ENCODE measurements at regions not wholly inside any gene's neighbourhood (a gene's known extent, or its start where the extent isn't known, plus 50 kb on each side); places are given as distances from the start of the nearest gene placed in this dataset.

DNA sequence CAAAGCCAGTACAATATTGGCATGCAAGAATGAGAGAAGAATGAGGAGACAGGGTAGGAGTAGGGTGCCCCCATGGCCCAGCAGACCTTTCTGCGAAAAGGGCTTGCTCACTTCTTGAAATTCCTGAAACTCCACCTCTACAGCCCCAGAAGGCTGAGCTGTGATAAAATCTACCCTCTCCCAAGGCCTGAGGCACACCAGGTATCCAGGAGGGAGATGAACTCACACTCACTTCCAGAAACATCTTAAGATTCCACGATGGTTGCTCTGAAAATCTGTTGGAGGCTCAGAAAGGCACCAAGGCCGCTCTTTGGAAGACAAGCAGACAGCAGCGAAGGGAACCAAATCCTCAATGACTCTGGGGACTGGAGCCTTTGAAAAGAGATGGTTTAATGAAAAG is 297.5 kb downstream of the UACA start:
- no peaks in the 10 kb centered on the region for H3K9me3 Mint-ChIP-seq
- H3K4me3 Mint-ChIP-seq = no peak overlapping the region
- TF ChIP-seq, protein P1, sequence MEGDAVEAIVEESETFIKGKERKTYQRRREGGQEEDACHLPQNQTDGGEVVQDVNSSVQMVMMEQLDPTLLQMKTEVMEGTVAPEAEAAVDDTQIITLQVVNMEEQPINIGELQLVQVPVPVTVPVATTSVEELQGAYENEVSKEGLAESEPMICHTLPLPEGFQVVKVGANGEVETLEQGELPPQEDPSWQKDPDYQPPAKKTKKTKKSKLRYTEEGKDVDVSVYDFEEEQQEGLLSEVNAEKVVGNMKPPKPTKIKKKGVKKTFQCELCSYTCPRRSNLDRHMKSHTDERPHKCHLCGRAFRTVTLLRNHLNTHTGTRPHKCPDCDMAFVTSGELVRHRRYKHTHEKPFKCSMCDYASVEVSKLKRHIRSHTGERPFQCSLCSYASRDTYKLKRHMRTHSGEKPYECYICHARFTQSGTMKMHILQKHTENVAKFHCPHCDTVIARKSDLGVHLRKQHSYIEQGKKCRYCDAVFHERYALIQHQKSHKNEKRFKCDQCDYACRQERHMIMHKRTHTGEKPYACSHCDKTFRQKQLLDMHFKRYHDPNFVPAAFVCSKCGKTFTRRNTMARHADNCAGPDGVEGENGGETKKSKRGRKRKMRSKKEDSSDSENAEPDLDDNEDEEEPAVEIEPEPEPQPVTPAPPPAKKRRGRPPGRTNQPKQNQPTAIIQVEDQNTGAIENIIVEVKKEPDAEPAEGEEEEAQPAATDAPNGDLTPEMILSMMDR (IDR thresholded peaks at IDR 0.05) = no peak
- H3K36me3 Mint-ChIP-seq (ENCODE audit: low read depth) = no peaks in the 10 kb centered on the region
- H3K27ac Mint-ChIP-seq = no peak overlapping the region
- peaks cover 2% of the 10 kb centered on the region for H3K4me1 Mint-ChIP-seq (ENCODE audit: low read depth)
- DNase-seq = no peak
- H3K27me3 Mint-ChIP-seq (ENCODE audit: insufficient read depth) = peaks cover 40% of the 10 kb centered on the region

DNA sequence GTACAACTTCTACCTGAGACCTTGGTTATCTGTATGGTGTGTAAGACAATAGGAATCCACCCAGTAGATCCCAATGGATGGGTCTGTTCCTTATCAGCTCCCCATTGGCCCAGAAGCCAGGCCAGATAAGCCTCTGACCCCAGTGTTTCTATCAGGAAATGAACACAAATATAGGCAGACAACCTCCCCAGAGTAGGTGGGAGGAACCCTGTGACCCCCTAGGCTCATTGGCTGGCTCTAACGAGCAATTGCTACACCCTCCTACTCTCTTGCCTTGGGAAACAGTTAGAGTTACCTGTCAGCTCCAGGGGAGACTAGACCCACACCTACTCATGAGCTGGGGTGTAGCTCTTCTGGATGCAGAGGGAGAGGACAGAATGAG is 299.9 kb downstream of the UACA start:
- no peak overlapping the region for H3K4me3 Mint-ChIP-seq
- TF ChIP-seq, protein P1 (IDR thresholded peaks at IDR 0.05) = no peak
- no peak overlapping the region for H3K27ac Mint-ChIP-seq
- no peak for DNase-seq
- H3K4me1 Mint-ChIP-seq (ENCODE audit: low read depth) = peaks cover 11% of the 10 kb centered on the region
- no peaks in the 10 kb centered on the region for H3K36me3 Mint-ChIP-seq (ENCODE audit: low read depth)
- H3K9me3 Mint-ChIP-seq = no peaks in the 10 kb centered on the region
- H3K27me3 Mint-ChIP-seq (ENCODE audit: insufficient read depth) = peaks cover 35% of the 10 kb centered on the region

DNA sequence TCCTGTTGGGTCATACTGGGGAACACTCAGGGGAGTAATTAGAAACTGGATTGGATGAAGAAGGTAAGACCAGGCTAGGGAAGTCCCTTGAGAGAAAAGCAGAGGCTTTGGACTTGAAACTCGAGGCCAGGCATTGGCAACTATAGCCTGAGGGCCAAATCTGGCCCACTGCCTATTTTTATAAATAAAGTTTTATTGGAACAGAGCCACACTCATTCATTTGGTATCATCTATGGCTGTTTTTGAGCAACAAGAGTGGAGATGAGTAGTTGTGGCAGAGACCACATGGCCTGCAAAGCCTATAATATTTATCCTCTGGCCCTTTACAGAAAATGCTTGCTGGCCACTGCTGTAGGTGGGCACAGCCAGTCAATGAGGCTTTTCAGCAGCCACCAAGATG is 301.4 kb downstream of the UACA start:
- H3K36me3 Mint-ChIP-seq (ENCODE audit: low read depth) = no peaks in the 10 kb centered on the region
- peaks cover 23% of the 10 kb centered on the region for H3K27me3 Mint-ChIP-seq (ENCODE audit: insufficient read depth)

DNA sequence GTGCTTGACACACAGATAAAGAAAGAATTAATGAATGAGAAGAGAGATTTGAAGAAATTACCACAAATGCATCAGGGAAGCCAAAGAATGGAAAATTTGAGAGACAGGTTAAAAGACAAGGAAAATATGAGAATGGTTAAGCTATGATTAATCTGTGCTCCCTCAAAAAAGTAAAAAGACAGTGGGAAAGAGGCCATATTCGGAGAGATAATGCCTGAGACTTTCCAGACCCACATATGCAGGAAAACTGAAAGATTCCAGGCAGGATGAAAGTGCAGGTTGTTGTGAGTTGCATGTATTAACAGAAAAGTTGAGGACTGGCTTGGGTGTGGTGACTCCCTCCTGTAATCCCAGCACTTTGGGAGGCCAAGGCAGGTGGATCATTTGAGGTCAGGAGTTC is 302.3 kb downstream of the UACA start:
- no peak overlapping the region for H3K27ac Mint-ChIP-seq
- H3K27me3 Mint-ChIP-seq (ENCODE audit: insufficient read depth) = peaks cover 21% of the 10 kb centered on the region
- H3K4me1 Mint-ChIP-seq (ENCODE audit: low read depth) = peaks cover 11% of the 10 kb centered on the region
- no peaks in the 10 kb centered on the region for H3K9me3 Mint-ChIP-seq
- TF ChIP-seq, protein P1 (IDR thresholded peaks at IDR 0.05) = no peak
- H3K4me3 Mint-ChIP-seq = no peak overlapping the region
- H3K36me3 Mint-ChIP-seq (ENCODE audit: low read depth) = no peaks in the 10 kb centered on the region
- no peak for DNase-seq

More for the DNA sequence above, 301.4 kb downstream of the UACA start:
- DNase-seq = no peak
- no peaks in the 10 kb centered on the region for H3K9me3 Mint-ChIP-seq
- peaks cover 11% of the 10 kb centered on the region for H3K4me1 Mint-ChIP-seq (ENCODE audit: low read depth)
- H3K27ac Mint-ChIP-seq = no peak overlapping the region
- TF ChIP-seq, protein P1 (IDR thresholded peaks at IDR 0.05) = no peak
- H3K4me3 Mint-ChIP-seq = no peak overlapping the region

DNA sequence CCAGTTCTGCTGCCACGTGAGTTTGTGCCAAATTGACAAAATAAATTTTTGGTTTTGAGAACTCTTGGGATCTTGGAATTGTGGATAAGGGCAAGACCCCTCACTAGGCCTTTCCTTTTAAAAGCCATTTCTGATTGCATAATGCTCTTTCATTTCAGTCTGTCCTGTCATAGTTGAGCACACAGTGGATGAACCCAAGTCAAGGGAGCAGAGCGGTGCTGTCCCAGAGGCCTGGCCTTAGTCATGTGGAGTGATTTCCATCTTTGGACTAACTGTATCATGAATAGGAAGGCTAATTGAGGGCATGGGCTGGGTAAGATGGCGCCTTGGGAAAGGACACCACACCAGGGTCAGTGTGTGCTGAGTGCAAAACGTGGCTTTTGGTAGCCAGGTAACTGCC is 304.0 kb downstream of the UACA start:
- H3K27me3 Mint-ChIP-seq (ENCODE audit: insufficient read depth) = peaks cover 17% of the 10 kb centered on the region
- H3K9me3 Mint-ChIP-seq = no peaks in the 10 kb centered on the region
- H3K27ac Mint-ChIP-seq = no peak overlapping the region
- TF ChIP-seq, protein P1 (IDR thresholded peaks at IDR 0.05) = no peak
- H3K4me3 Mint-ChIP-seq = no peak overlapping the region
- peaks cover 11% of the 10 kb centered on the region for H3K4me1 Mint-ChIP-seq (ENCODE audit: low read depth)
- no peak for DNase-seq
- no peaks in the 10 kb centered on the region for H3K36me3 Mint-ChIP-seq (ENCODE audit: low read depth)

DNA sequence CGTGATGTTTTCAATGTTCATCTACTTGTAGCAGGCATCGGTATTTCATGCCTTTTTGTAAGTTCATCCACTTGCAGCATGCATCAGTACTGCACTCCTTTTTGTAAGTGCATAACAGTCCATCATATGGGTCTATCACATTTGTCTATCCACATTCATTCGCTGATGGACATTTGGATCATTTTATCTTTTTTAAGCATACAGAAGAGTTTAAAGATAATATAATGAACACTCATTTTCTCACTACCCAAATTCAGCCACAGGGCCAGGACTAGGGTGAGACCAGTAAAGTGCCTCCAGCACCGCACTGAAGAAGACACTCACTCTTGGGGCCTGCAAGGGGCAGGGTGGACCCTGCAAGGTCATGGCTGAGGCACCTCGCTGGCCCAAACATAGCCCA is 309.6 kb downstream of the UACA start:
- no peaks in the 10 kb centered on the region for H3K9me3 Mint-ChIP-seq
- no peaks in the 10 kb centered on the region for H3K4me1 Mint-ChIP-seq (ENCODE audit: low read depth)
- peaks cover 28% of the 10 kb centered on the region for H3K27me3 Mint-ChIP-seq (ENCODE audit: insufficient read depth)
- DNase-seq = no peak
- H3K4me3 Mint-ChIP-seq = no peak overlapping the region
- TF ChIP-seq, protein P1 (IDR thresholded peaks at IDR 0.05) = no peak
- H3K36me3 Mint-ChIP-seq (ENCODE audit: low read depth) = no peaks in the 10 kb centered on the region
- H3K27ac Mint-ChIP-seq = no peak overlapping the region
